ENCODE measurements at regions not wholly inside any gene's neighbourhood (a gene's known extent, or its start where the extent isn't known, plus 50 kb on each side); places are given as distances from the start of the nearest gene placed in this dataset.

GRCh38 chr10:10765017-10765416, 252.7 kb upstream of the CELF2 start:
- DNase-seq (ENCODE audit: insufficient read length) (no peak), FAIRE-seq (no peak)
- TF ChIP-seq POLR2AphosphoS5 (IDR thresholded peaks at IDR 0.05; ENCODE audit: low read depth, low read length) (no peak), TAF1 (IDR thresholded peaks at IDR 0.05; ENCODE audit: borderline replicate concordance, low read depth, low read length) (no peak), POLR2A (IDR thresholded peaks at IDR 0.05; ENCODE audit: low read depth, low read length) (no peak)

- FAIRE-seq (no peak), DNase-seq (ENCODE audit: insufficient read length) (no peak)
- TF ChIP-seq POLR2A (IDR thresholded peaks at IDR 0.05; ENCODE audit: low read depth, low read length) (no peak), POLR2AphosphoS5 (IDR thresholded peaks at IDR 0.05; ENCODE audit: low read depth, low read length) (no peak), TAF1 (IDR thresholded peaks at IDR 0.05; ENCODE audit: borderline replicate concordance, low read depth, low read length) (no peak)
Observed at GRCh38 chr10:10772411-10772810, 245.3 kb upstream of the CELF2 start.

- FAIRE-seq (no peak), DNase-seq (ENCODE audit: insufficient read length) (no peak)
- no peak for TF ChIP-seq POLR2A (IDR thresholded peaks at IDR 0.05; ENCODE audit: low read depth, low read length)
Observed at GRCh38 chr10:10772874-10773508, 244.7 kb upstream of the CELF2 start.

GRCh38 chr10:10774416-10774815, 243.3 kb upstream of the CELF2 start:
- FAIRE-seq (no peak), DNase-seq (ENCODE audit: insufficient read length) (no peak)
- TF ChIP-seq POLR2AphosphoS5 (IDR thresholded peaks at IDR 0.05; ENCODE audit: low read depth, low read length) (no peak), POLR2A (IDR thresholded peaks at IDR 0.05; ENCODE audit: low read depth, low read length) (no peak), TAF1 (IDR thresholded peaks at IDR 0.05; ENCODE audit: borderline replicate concordance, low read depth, low read length) (no peak)

- TF ChIP-seq POLR2A (IDR thresholded peaks at IDR 0.05; ENCODE audit: low read depth, low read length) (no peak), POLR2AphosphoS5 (IDR thresholded peaks at IDR 0.05; ENCODE audit: low read depth, low read length) (no peak), TAF1 (IDR thresholded peaks at IDR 0.05; ENCODE audit: borderline replicate concordance, low read depth, low read length) (no peak)
- FAIRE-seq, result no peak
- DNase-seq (ENCODE audit: insufficient read length), result no peak
Observed at GRCh38 chr10:10776363-10776762, 241.3 kb upstream of the CELF2 start.

GRCh38 chr10:10777279-10777678, 240.4 kb upstream of the CELF2 start:
- TF ChIP-seq POLR2A (IDR thresholded peaks at IDR 0.05; ENCODE audit: low read depth, low read length) (no peak), TAF1 (IDR thresholded peaks at IDR 0.05; ENCODE audit: borderline replicate concordance, low read depth, low read length) (no peak), POLR2AphosphoS5 (IDR thresholded peaks at IDR 0.05; ENCODE audit: low read depth, low read length) (no peak)
- FAIRE-seq (no peak), DNase-seq (ENCODE audit: insufficient read length) (no peak)

GRCh38 chr10:10777723-10778122, 239.9 kb upstream of the CELF2 start:
- TF ChIP-seq POLR2AphosphoS5 (IDR thresholded peaks at IDR 0.05; ENCODE audit: low read depth, low read length) (no peak), TAF1 (IDR thresholded peaks at IDR 0.05; ENCODE audit: borderline replicate concordance, low read depth, low read length) (no peak), POLR2A (IDR thresholded peaks at IDR 0.05; ENCODE audit: low read depth, low read length) (no peak)
- DNase-seq (ENCODE audit: insufficient read length), result no peak
- no peak for FAIRE-seq

GRCh38 chr10:10778959-10779358, 238.7 kb upstream of the CELF2 start:
- DNase-seq (ENCODE audit: insufficient read length) (no peak), FAIRE-seq (no peak)
- TF ChIP-seq POLR2A (IDR thresholded peaks at IDR 0.05; ENCODE audit: low read depth, low read length) (no peak), POLR2AphosphoS5 (IDR thresholded peaks at IDR 0.05; ENCODE audit: low read depth, low read length) (no peak), TAF1 (IDR thresholded peaks at IDR 0.05; ENCODE audit: borderline replicate concordance, low read depth, low read length) (no peak)

- FAIRE-seq (no peak), DNase-seq (ENCODE audit: insufficient read length) (no peak)
- TF ChIP-seq TAF1 (IDR thresholded peaks at IDR 0.05; ENCODE audit: borderline replicate concordance, low read depth, low read length) (no peak), POLR2A (IDR thresholded peaks at IDR 0.05; ENCODE audit: low read depth, low read length) (no peak), POLR2AphosphoS5 (IDR thresholded peaks at IDR 0.05; ENCODE audit: low read depth, low read length) (no peak)
Observed at GRCh38 chr10:10779511-10779910, 238.2 kb upstream of the CELF2 start.

- DNase-seq (ENCODE audit: insufficient read length), result no peak
- no peak for TF ChIP-seq POLR2AphosphoS5 (IDR thresholded peaks at IDR 0.05; ENCODE audit: low read depth, low read length)
- no peak for TF ChIP-seq POLR2A (IDR thresholded peaks at IDR 0.05; ENCODE audit: low read depth, low read length)
- TF ChIP-seq TAF1 (IDR thresholded peaks at IDR 0.05; ENCODE audit: borderline replicate concordance, low read depth, low read length), result no peak
- no peak for FAIRE-seq
Observed at GRCh38 chr10:10780746-10781145, 236.9 kb upstream of the CELF2 start.

GRCh38 chr10:10782603-10783002, 235.1 kb upstream of the CELF2 start:
- FAIRE-seq (no peak), DNase-seq (ENCODE audit: insufficient read length) (no peak)
- TF ChIP-seq POLR2A (IDR thresholded peaks at IDR 0.05; ENCODE audit: low read depth, low read length) (no peak), POLR2AphosphoS5 (IDR thresholded peaks at IDR 0.05; ENCODE audit: low read depth, low read length) (no peak), TAF1 (IDR thresholded peaks at IDR 0.05; ENCODE audit: borderline replicate concordance, low read depth, low read length) (no peak)

GRCh38 chr10:10785627-10786026, 232.0 kb upstream of the CELF2 start:
- FAIRE-seq (no peak), DNase-seq (ENCODE audit: insufficient read length) (no peak)
- TF ChIP-seq POLR2AphosphoS5 (IDR thresholded peaks at IDR 0.05; ENCODE audit: low read depth, low read length) (no peak), POLR2A (IDR thresholded peaks at IDR 0.05; ENCODE audit: low read depth, low read length) (no peak), TAF1 (IDR thresholded peaks at IDR 0.05; ENCODE audit: borderline replicate concordance, low read depth, low read length) (no peak)
